PC-9 (cell line): ENCODE measurements at regions not wholly inside any gene's neighbourhood (a gene's known extent, or its start where the extent isn't known, plus 50 kb on each side); places are given as distances from the start of the nearest gene placed in this dataset.

Source experiments
- EZH2 ChIP-seq: fragments of 200-600 bp; sonication (generic); IDR thresholded peaks from 2 replicates; pipeline ENCODE4 v1.8.0; 2017; ENCODE audit warnings: antibody characterized with exemption, low read depth
- TF ChIP-seq, protein P1 (sequence below): fragments of 200-600 bp; sonication (generic); conservative IDR thresholded peaks from 2 replicates; pipeline ENCODE4 v1.6.1; 2017; ENCODE audit warnings: mixed run types, antibody characterized with exemption, mild to moderate bottlenecking, moderate library complexity

DNA sequence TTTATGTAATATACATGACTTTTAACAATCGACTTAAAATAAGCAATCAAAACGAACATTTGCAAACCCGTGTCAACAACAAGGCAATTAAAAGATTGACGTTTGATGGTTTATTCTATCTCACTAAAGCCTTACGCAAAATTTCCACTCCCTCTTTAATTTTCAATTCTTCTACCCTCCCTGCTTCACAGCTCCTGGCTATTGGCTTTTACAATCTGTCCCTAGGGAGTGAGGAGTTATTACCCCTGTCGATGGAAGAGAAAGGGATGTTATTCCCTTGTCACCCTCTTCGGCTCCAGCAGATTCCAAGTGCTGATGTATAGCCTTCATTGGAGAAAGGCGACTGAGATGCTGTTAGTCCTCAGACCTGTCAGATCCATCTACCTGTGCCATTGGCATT, 161.3 kb downstream of the ZNF281 start:
- TF ChIP-seq, protein P1, sequence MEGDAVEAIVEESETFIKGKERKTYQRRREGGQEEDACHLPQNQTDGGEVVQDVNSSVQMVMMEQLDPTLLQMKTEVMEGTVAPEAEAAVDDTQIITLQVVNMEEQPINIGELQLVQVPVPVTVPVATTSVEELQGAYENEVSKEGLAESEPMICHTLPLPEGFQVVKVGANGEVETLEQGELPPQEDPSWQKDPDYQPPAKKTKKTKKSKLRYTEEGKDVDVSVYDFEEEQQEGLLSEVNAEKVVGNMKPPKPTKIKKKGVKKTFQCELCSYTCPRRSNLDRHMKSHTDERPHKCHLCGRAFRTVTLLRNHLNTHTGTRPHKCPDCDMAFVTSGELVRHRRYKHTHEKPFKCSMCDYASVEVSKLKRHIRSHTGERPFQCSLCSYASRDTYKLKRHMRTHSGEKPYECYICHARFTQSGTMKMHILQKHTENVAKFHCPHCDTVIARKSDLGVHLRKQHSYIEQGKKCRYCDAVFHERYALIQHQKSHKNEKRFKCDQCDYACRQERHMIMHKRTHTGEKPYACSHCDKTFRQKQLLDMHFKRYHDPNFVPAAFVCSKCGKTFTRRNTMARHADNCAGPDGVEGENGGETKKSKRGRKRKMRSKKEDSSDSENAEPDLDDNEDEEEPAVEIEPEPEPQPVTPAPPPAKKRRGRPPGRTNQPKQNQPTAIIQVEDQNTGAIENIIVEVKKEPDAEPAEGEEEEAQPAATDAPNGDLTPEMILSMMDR = no peak
- TF ChIP-seq EZH2 = no peak
